K562 (cell line): ENCODE measurements at regions not wholly inside any gene's neighbourhood (a gene's known extent, or its start where the extent isn't known, plus 50 kb on each side); places are given as distances from the start of the nearest gene placed in this dataset.

Experiments
- ATAC-seq: fragments of 200-7000 bp; cut with Tn5 transposase; 3 replicates; pipeline ENCODE4 v1.9.1; 2020; ENCODE audit warnings: moderate library complexity
- BruUV-seq: library from RNA; stranded (reverse); fragments of 400-500 nt; replicated peaks from 2 replicates; lab custom pipeline; 2021; lab: Mats Ljungman, UMichigan
- CTCF ChIA-PET: fragments of 300-600 bp; formaldehyde crosslinking; extraction: SDS; loops from one replicate; lab custom pipeline; 2021; ENCODE audit warnings: low intra/inter-chr PET ratio; lab: Yijun Ruan, JAX
- POLR2A ChIA-PET: fragments of 300-600, 350-650 bp; sonication (Branson Sonifier 250); formaldehyde crosslinking; extraction: SDS; loops from one replicate; lab custom pipeline; 2021; ENCODE audit warnings: antibody characterized with exemption, inconsistent platforms; lab: Yijun Ruan, JAX
- DNase-seq, 4 experiments: peaks; one replicate each; pipeline versions ENCODE4 v3.0.0 to v3.0.0-alpha.2; 2011 to 2018; ENCODE audit warnings: low spot score in 3 of 4, mixed read lengths in 3 of 4; ENCODE audit errors: extremely low read depth in 1 of 4
- FAIRE-seq: peaks from 2 replicates; lab custom pipeline; 2011; peaks lifted over from hg19 to GRCh38; lab: Jason Lieb, UNC
- H2AFZ ChIP-seq: 2 replicates; pipeline ENCODE4 v1.6.0; 2011; ENCODE audit warnings: low read depth, low read length, control low read depth, inconsistent platforms
- H3K27ac ChIP-seq: fragments of 200-600 bp; 3 replicates; pipeline ENCODE4 v1.8.0; 2011; ENCODE audit warnings: low read depth, mild to moderate bottlenecking, control low read depth, inconsistent platforms, low read length, moderate library complexity, mixed read lengths; ENCODE audit errors: extremely low read depth
- H3K27me3 ChIP-seq, 2 experiments: fragments of 300-600 bp in 1 of 2; 2 replicates in 1 of 2; 3 replicates in 1 of 2; pipeline versions ENCODE4 v1.6.0 to v1.8.0; 2011; ENCODE audit warnings: inconsistent platforms in 2 of 2, low read length in 2 of 2, mild to moderate bottlenecking in 1 of 2, mixed read lengths in 1 of 2, moderate library complexity in 1 of 2; ENCODE audit not compliant: control insufficient read depth in 2 of 2, insufficient read depth in 2 of 2
- H3K36me3 ChIP-seq: fragments of 300-600 bp; 3 replicates; pipeline ENCODE4 v1.8.0; 2011; ENCODE audit warnings: mild to moderate bottlenecking, low read length, inconsistent platforms; ENCODE audit not compliant: control insufficient read depth, insufficient read depth
- H3K4me1 ChIP-seq, 2 experiments: fragments of 200-600 bp in 1 of 2; replicated peaks in 1 of 2; 2 replicates in 1 of 2; 3 replicates in 1 of 2; pipeline versions ENCODE4 v1.5.1 to v1.8.0; 2011; ENCODE audit warnings: inconsistent platforms in 2 of 2, low read length in 2 of 2, mild to moderate bottlenecking in 1 of 2, mixed read lengths in 1 of 2, moderate library complexity in 1 of 2; ENCODE audit not compliant: control insufficient read depth in 2 of 2, insufficient read depth in 2 of 2
- H3K4me2 ChIP-seq: 2 replicates; pipeline ENCODE4 v1.6.1; 2011; ENCODE audit warnings: low read length, control low read depth, inconsistent platforms, mixed read lengths; ENCODE audit not compliant: insufficient read depth
- H3K4me3 ChIP-seq: fragments of 200-600 bp; sonication (generic), shearing (Covaris generic); 2 replicates; pipeline ENCODE4 v1.5.1; 2016; ENCODE audit warnings: control low read depth, inconsistent platforms
- H3K79me2 ChIP-seq: fragments of 200-600 bp; 3 replicates; pipeline ENCODE4 v1.8.0; 2011; ENCODE audit warnings: low read length, inconsistent platforms; ENCODE audit not compliant: control insufficient read depth, insufficient read depth
- H3K9ac ChIP-seq, 2 experiments: 2 replicates each; pipeline versions ENCODE4 v1.6.0 to v1.6.1; 2011; ENCODE audit warnings: low read depth in 2 of 2, low read length in 2 of 2, control low read depth in 1 of 2, inconsistent platforms in 1 of 2, mild to moderate bottlenecking in 1 of 2, mixed read lengths in 1 of 2; ENCODE audit not compliant: insufficient read depth in 1 of 2
- H3K9me1 ChIP-seq: one replicate; pipeline ENCODE4 v1.6.0; 2011; ENCODE audit warnings: inconsistent platforms, mild to moderate bottlenecking, low read length, moderate library complexity; ENCODE audit not compliant: control insufficient read depth, insufficient read depth
- H3K9me3 ChIP-seq: replicated peaks from 2 replicates; pipeline ENCODE4 v1.5.1; 2011; ENCODE audit warnings: low read depth, low read length, inconsistent platforms; ENCODE audit not compliant: control insufficient read depth, insufficient read depth
- H4K20me1 ChIP-seq: replicated peaks from 2 replicates; pipeline ENCODE4 v1.6.1; 2011; ENCODE audit warnings: low read length, inconsistent platforms, mixed read lengths; ENCODE audit not compliant: control insufficient read depth, insufficient read depth
- ARID2 ChIP-seq: fragments of 450-650 bp; IDR thresholded peaks from 2 replicates; pipeline ENCODE4 v1.6.1; 2017; ENCODE audit warnings: antibody characterized with exemption, mild to moderate bottlenecking
- FOXK1 ChIP-seq: sonication (generic); formaldehyde crosslinking; IDR thresholded peaks from 2 replicates; pipeline ENCODE4 v1.8.0; 2022; ENCODE audit warnings: missing genetic modification reagents, mild to moderate bottlenecking, borderline replicate concordance
- KDM4B ChIP-seq, 2 experiments: fragments of 450-650 bp in 1 of 2; sonication (generic) in 1 of 2; IDR thresholded peaks; 2 replicates each; pipeline ENCODE4 v1.6.1; 2016 to 2017; ENCODE audit warnings: borderline replicate concordance in 2 of 2, antibody characterized with exemption in 1 of 2, low read depth in 1 of 2, mild to moderate bottlenecking in 1 of 2
- MECOM ChIP-seq: fragments of 250-450 bp; sonication (Bioruptor Pico); IDR thresholded peaks from 2 replicates; pipeline ENCODE4 v1.8.0; 2022; ENCODE audit warnings: inconsistent platforms
- NFRKB ChIP-seq: fragments of 450-650 bp; IDR thresholded peaks from 2 replicates; pipeline ENCODE4 v1.6.1; 2016; ENCODE audit warnings: low read depth
- NR2C1 ChIP-seq, 2 experiments: fragments of 450-650 bp; IDR thresholded peaks; 2 replicates each; pipeline ENCODE4 v1.6.1; 2017; ENCODE audit warnings: mild to moderate bottlenecking in 2 of 2, antibody characterized with exemption in 1 of 2, inconsistent platforms in 1 of 2, missing compliant biosample characterization in 1 of 2, missing genetic modification characterization in 1 of 2
- POLR2AphosphoS5 ChIP-seq: IDR thresholded peaks from 2 replicates; pipeline ENCODE4 v1.6.1; 2011; ENCODE audit warnings: mild to moderate bottlenecking, low read depth, low read length, moderate library complexity; ENCODE audit not compliant: control insufficient read depth, insufficient read depth
- RBM34 ChIP-seq: fragments of 200-400 bp; formaldehyde crosslinking; IDR thresholded peaks from 2 replicates; pipeline ENCODE4 v1.6.1; 2018; ENCODE audit warnings: low read length, borderline replicate concordance; ENCODE audit not compliant: insufficient read depth
- SIN3A ChIP-seq, 2 experiments: fragments of 150-350 bp in 1 of 2; IDR thresholded peaks; 2 replicates each; pipeline ENCODE4 v1.6.1; 2011 to 2016; ENCODE audit warnings: borderline replicate concordance in 2 of 2, low read depth in 2 of 2, low read length in 2 of 2, mild to moderate bottlenecking in 2 of 2, moderate library complexity in 2 of 2; ENCODE audit not compliant: control insufficient read depth in 1 of 2
- SIN3B ChIP-seq: fragments of 450-650 bp; IDR thresholded peaks from 2 replicates; pipeline ENCODE4 v1.6.1; 2017; ENCODE audit warnings: low read depth, mild to moderate bottlenecking, moderate library complexity
- XRCC3 ChIP-seq: fragments of 450-650 bp; IDR thresholded peaks from 2 replicates; pipeline ENCODE4 v1.6.1; 2017; ENCODE audit warnings: mild to moderate bottlenecking, moderate library complexity
- ZNF436 ChIP-seq: fragments of 250-450, 450-650 bp; sonication (Bioruptor Pico); formaldehyde crosslinking; IDR thresholded peaks from 2 replicates; pipeline ENCODE4 v1.7.0; 2020; ENCODE audit warnings: mild to moderate bottlenecking
- WGBS: fragments of 100-300 bp; shearing (Covaris generic); methylation state at CpG from one replicate; pipeline ENCODE4 v1.1.6; 2016; ENCODE audit warnings: low coverage, mixed read lengths; ENCODE audit not compliant: insufficient coverage; ENCODE audit errors: missing lambda C conversion rate; 5-methylcytosine and 5-hydroxymethylcytosine counted together
- in situ Hi-C: fragments of 300-500 bp; cut with MboI; formaldehyde crosslinking; loops from 4 replicates; pipeline ENCODE4 v1.15.0; 2018; ENCODE audit warnings: inconsistent platforms, mixed read lengths
- intact Hi-C: fragments of 100-400 bp; cut with micrococcal nuclease; formaldehyde crosslinking; loops from 2 replicates; pipeline ENCODE4 v1.14.2; 2022
- TF ChIP-seq, protein P1 (sequence below): fragments of 450-650 bp; IDR thresholded peaks from 2 replicates; pipeline ENCODE4 v1.6.1; 2014; ENCODE audit warnings: low read depth, mild to moderate bottlenecking, moderate library complexity, borderline replicate concordance

GRCh38 chr13:76812206-76812897, 73.9 kb downstream of the KCTD12 start:
- DNase-seq (no peak), FAIRE-seq (no peak), ATAC-seq (no peak)
- Histone ChIP-seq H3K9ac (no peak overlapping the region), H3K9me3 (no peaks in the 10 kb centered on the region), H3K27me3 (no peaks in the 10 kb centered on the region), H3K4me2 (no peak overlapping the region), H3K4me1 (no peaks in the 10 kb centered on the region), H3K36me3 (no peaks in the 10 kb centered on the region), H4K20me1 (no peaks in the 10 kb centered on the region), H3K79me2 (no peaks in the 10 kb centered on the region), H3K4me3 (no peak overlapping the region), H3K9me1 (no peaks in the 10 kb centered on the region), H3K27ac (no peak overlapping the region), H2AFZ (no peak overlapping the region)
- ChIA-PET POLR2A (no interaction called here), CTCF (no interaction called here)
- 0% methylated on average over 2 of the region's 4 CpGs for WGBS
- in situ Hi-C loops: no loop called here
- TF ChIP-seq SIN3B (no peak), NFRKB (no peak), SIN3A (IDR thresholded peaks at IDR 0.05; ENCODE audit: borderline replicate concordance in 2 of 2, control insufficient read depth in 1 of 2, low read depth in 2 of 2, low read length in 2 of 2) (no peak), ARID2 (no peak)
- intact Hi-C loops: no loop called here
- no TSS peak for BruUV-seq

- Histone ChIP-seq H3K4me3 (no peak overlapping the region), H3K9me3 (no peaks in the 10 kb centered on the region), H4K20me1 (no peaks in the 10 kb centered on the region), H3K27me3 (no peaks in the 10 kb centered on the region), H3K9me1 (no peaks in the 10 kb centered on the region), H2AFZ (no peak overlapping the region), H3K79me2 (no peaks in the 10 kb centered on the region), H3K36me3 (no peaks in the 10 kb centered on the region), H3K4me1 (no peaks in the 10 kb centered on the region), H3K9ac (no peak overlapping the region), H3K27ac (no peak overlapping the region), H3K4me2 (no peak overlapping the region)
- intact Hi-C loops (no loop called here), in situ Hi-C loops (no loop called here)
- ChIA-PET CTCF (no interaction called here), POLR2A (no interaction called here)
- 0% methylated on average over 1 of the region's 1 CpG for WGBS
- FAIRE-seq (no peak), DNase-seq (no peak), ATAC-seq (no peak)
- no TSS peak for BruUV-seq
- TF ChIP-seq MECOM (CRISPR knock-in tag): no peak
- no peak for TF ChIP-seq KDM4B (IDR thresholded peaks at IDR 0.05; ENCODE audit: borderline replicate concordance in 2 of 2, low read depth in 1 of 2)
- TF ChIP-seq, protein P1, sequence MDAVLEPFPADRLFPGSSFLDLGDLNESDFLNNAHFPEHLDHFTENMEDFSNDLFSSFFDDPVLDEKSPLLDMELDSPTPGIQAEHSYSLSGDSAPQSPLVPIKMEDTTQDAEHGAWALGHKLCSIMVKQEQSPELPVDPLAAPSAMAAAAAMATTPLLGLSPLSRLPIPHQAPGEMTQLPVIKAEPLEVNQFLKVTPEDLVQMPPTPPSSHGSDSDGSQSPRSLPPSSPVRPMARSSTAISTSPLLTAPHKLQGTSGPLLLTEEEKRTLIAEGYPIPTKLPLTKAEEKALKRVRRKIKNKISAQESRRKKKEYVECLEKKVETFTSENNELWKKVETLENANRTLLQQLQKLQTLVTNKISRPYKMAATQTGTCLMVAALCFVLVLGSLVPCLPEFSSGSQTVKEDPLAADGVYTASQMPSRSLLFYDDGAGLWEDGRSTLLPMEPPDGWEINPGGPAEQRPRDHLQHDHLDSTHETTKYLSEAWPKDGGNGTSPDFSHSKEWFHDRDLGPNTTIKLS: no peak
- no peak for TF ChIP-seq RBM34
- no peak for TF ChIP-seq POLR2AphosphoS5
- TF ChIP-seq ZNF436: no peak
- no peak for TF ChIP-seq XRCC3
- no peak for TF ChIP-seq NR2C1 (IDR thresholded peaks at IDR 0.05)
- no peak for TF ChIP-seq NR2C1 (tag; IDR thresholded peaks at IDR 0.05)
- TF ChIP-seq FOXK1 (CRISPR knock-in tag): no peak
These were observed 76.8 kb downstream of the KCTD12 start for GRCh38 chr13:76809389-76809788.
